ENCODE measurements at regions not wholly inside any gene's neighbourhood (a gene's known extent, or its start where the extent isn't known, plus 50 kb on each side); places are given as distances from the start of the nearest gene placed in this dataset.

- TF ChIP-seq CTCF (IDR thresholded peaks at IDR 0.05) = no peak
- TF ChIP-seq ZFX (IDR thresholded peaks at IDR 0.05; ENCODE audit: borderline replicate concordance) = no peak
Observed at GRCh38 chr7:12921751-12922345, 234.4 kb downstream of the ARL4A start.

All from 22Rv1 (cell line).